ENCODE measurements at regions not wholly inside any gene's neighbourhood (a gene's known extent, or its start where the extent isn't known, plus 50 kb on each side); places are given as distances from the start of the nearest gene placed in this dataset.
"Not testable (repeated sequence)": the region's sequence is repeated elsewhere in the genome, so short reads cannot be mapped to it uniquely, and the experiment has no call there.

DNA sequence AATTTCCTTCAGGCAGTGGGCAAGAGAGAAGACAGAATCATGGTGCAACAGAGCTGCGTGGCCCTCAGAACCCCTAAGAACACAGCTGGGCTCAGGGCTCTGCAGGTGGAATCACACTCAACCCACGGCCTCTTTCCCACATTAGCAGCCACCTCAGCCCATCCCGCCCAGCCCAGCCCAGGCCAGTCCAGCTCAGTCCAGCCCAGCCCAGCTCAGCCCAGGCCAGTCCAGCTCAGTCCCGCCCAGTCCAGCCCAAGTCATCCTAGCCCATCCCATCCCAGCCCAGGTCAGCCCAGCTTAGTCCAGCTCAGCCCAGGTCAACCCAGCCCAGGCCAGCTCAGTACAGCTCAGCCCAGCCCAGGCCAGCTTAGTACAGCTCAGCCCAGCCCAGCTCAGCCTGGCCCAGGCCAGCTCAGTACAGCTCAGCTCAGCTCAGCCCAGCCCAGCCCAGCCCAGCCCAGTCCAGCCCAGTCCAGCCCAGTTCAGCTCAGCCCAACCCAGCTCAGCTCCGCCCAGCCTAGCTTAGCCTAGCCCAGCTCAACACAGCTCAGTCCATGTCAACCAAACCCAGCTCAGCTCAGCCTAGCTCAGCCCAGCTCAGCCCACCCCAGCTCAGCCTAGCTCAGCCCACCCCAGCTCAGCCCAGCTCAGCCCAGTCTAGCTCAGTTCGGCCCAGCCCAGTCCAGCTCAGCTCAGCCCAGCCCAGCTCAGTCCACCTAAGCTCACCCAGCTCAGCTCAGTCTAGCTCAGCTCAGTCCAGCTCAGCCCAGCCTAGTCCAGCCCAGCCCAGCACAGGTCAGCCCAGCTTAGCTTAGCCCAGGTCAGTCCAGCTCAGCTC is 183.1 kb downstream of the TMEM121 start:
- no peak for DNase-seq (ENCODE audit: low spot score)

DNA sequence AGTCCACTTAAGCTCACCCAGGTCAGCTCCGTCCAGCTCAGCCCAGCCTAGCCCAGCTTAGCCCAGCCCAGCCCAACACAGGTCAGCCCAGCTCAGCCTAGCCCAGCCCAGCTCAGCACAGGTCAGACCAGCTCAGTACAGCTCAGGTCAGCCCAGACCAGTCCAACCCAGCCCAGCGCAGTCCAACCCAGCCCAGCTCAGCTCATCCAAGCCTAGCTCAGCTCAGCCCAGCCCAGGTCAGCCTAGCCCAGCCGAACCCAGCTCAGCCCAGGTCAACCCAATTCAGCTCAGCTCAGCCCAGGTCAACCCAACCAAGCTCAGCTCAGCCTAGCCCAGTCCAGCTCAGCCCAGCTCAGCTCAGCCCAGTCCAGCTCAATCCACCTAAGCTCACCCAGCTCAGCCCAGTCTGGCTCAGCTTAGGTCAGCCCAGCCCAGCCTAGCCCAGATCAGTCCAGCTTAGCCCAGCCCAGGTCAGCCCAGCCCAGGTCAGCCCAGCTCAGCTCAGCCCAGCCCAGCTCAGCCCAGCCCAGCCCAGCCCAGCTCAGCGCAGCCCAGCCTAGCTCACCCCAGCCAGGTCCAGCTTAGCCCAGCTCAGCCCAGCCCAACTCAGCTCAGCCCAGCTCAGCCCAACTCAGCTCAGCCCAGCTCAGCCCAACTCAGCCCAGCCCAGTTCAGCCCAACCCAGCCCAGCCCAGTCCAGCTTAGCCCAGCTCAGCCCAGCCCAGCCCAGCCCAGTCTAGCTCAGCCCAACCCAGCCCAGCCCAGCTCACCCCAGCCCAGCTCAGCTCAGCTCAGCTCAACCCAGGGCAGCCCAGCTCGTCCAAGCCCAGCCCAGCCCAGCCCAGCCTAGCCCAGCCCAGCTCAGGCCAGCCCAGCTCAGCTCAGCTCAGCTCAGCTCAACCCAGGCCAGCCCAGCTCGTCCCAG is 184.0 kb downstream of the TMEM121 start:
- DNase-seq (ENCODE audit: low spot score), result no peak

DNA sequence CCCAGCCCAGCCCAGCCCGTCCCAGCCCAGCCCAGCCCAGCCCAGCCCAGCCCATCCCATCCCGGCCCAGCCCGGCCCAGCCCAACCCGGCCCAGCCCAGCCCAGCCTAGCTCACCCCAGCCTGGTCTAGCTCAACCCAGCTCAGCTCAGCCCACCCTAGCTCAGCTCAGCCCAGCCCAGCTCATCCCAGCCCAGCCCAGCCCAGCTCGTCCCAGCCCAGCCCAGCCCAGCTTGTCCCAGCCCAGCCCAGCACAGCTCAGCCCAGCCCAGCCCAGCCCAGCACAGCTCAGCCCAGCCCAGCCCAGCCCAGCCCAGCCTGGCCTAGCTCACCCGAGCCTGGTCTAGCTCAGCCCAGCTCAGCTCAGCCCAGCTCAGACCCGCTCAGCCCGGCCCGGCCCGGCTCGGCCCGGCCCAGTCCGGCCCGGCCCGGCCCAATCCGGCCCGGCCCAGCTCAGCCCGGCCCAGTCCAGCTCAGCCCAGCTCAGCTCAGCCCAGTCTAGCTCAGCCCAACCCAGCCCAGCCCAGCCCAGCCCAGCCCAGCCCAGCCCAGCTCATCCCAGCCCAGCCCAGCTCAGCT is 184.7 kb downstream of the TMEM121 start:
- no peak for DNase-seq (ENCODE audit: low spot score)

DNA sequence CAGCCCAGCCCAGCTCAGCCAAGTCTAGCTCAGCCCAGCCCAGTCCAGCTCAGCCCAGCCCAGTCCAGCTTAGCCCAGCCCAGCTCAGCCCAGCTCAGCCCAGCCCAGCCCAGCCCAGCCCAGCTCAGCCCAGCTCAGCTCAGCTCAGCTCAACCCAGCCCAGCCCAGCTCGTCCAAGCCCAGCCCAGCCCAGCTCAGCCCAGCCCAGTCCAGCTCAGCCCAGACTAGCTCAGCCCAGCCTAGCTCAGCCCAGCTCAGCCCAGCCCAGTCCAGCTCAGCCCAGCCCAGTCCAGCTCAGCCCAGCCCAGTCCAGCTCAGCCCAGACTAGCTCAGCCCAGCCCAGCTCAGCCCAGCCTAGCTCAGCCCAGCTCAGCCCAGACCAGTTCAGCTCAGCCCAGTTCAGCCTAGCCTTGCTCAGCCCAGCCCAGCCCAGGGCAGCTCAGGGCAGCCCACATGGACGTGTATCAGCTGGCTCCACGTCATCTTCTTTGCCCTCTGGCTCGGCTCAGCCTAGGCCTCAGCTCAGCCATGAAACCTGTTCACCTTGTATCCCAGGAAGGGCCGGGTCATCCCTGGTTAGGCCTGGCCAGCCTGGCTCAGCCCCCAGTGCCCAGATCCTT is 185.6 kb downstream of the TMEM121 start:
- DNase-seq (ENCODE audit: low spot score), result no peak

DNA sequence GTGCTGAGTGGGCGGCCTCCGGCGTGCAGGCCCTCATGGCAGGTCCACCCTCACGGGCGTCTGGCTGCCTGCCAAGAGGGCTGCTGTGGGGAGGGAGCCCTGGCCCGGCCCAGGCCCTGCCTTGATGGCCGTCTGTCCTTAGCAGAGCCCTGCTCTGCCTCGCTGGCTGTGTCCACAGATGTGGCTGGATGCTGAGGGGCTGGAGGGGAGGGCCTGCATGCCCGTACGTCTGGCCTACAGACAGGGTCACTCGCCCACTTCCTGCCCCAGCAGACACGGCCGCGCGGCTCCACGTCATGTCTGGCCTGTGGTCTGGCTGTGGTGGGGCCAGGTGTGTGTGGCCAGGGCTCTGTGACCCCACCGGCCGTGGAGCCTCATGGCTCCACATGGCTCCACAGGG is 186.3 kb downstream of the TMEM121 start:
- DNase-seq (ENCODE audit: low spot score), result not testable (repeated sequence)

DNA sequence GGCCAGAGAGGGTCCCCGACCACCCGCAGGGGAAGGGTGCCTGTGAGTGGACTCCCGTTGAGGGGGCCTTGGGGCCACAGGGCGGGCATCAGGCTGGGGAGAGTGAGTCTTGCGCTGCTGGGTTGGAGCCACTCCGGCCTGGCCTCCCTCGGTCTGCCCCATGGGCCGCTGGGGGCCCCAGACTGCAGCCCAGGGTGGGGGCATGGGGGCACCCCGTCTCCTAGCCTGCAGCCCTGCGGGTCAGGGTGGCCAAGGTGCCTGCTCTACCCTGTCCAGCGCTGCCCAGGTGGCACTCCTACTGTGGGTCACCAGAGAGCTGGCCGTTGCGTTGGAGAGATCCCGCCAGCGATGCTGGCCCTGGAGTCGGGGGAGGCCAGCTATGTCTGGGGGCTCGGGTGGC is 186.8 kb downstream of the TMEM121 start:
- DNase-seq (ENCODE audit: low spot score), result not testable (repeated sequence)

DNA sequence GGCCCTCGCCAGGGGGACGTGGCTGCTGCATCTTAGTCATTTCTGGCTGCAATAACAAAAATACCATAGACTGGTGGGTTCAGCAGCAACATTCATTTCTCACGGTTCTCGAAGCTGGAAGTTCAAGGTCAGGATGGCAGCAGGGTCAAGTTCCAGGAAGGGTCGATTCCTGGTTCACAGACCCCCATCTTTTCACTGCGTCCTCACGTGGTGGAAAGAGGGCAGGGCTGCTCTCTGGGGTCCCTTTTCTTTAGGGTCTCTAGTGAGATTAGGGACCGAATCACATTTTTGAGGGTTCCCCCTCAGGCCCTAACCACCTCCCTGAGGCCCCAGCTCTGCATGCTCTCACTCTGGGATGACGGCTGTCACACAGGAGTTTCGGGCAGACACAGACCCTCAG is 187.5 kb downstream of the TMEM121 start:
- DNase-seq (ENCODE audit: low spot score), result not testable (repeated sequence)

DNA sequence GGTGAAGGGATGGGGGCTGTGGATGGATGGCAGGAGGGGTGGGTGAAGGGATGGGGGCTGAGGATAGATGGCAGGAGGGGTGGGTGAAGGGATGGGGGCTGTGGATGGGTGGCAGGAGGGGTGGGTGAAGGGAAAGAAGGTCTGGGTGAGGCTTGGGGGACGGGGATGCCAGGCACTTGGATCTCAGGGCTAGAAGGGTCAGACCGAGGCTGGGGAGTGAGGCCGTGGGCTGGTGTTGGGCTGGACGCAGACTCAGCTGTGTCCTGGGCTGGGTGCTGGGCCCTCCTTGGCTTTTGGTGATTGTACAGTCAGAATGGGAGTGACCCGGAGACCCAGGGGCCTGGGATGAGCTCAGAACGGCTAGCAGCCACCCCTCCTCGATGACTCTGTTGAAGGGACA is 192.4 kb downstream of the TMEM121 start:
- not testable (repeated sequence) for DNase-seq (ENCODE audit: low spot score)

DNA sequence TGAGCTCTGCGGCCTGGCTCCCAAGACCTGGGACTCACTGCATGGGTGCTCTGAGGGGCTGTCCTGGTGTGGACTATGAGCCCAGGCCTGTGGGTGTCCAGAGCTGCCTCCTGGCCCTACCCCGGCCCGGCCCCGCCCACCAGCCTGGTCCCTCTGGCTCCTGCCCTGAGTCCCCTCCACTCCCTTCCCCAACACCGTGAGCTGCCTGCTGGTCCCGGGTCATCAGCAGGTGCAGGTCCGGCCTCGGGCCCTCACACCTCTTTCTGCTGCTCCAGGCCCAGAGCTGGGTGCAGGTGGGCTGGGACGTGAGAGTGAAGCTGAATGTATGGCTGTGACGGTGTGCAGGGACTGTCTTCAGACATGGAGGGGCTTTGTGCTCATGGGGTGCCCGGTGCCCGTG is 193.7 kb downstream of the TMEM121 start:
- not testable (repeated sequence) for DNase-seq (ENCODE audit: low spot score)

DNA sequence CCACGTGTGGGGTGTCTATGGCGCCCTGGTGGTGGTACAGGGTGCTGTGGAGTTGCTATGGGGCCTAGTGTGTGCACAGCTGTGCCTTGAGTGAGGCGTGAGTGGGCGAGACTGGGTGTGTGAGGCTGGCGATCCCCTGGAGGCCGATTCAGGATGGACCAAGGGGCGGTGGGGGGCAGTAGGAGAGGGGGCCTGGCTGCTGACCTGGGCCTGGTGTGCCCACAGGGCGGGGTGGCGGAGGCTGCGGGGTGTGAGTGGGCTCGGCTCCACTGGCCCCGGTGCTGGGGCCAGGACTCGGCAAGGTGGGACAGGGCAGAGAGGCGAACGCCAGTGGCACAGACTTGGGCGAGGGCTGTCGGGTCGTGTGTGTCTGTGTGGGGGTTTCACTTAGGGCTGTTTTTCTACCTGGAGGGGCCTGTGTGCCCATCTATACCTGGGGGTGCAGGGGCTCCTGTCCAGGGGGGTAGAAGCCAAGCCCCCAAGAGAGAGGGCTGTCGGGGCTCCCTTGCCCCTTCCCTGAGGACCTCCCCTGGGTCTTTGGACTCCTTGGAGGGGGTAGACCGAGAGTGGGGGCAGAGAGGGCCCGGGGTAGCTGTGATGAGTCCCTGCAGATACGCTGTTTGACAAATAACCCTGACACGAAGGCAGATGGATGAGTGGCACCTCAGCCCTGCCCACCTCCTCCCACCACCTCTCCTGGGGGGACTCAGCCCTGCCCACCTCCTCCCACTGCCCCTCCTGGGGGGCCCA is 194.6 kb downstream of the TMEM121 start:
- not testable (repeated sequence) for DNase-seq (ENCODE audit: low spot score)

DNA sequence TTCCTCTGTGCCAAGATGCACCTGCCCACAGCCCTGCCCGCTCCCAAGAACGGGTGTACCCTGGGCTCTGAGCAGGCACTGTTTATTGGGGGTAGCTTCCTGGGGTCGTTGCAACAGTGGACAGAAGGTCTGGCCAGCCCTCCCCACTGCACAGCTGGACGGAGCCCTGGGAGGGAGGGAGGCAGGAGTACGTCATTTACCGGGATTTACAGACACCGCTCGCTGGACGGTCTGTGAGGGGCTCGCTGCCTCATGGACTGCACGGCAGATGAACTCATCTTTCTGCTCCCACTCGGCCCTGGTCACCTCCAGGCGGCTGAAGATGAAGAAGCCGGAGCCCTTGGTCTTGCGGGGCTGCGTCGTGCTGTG is 195.2 kb downstream of the TMEM121 start:
- DNase-seq (ENCODE audit: low spot score), result not testable (repeated sequence)

DNA sequence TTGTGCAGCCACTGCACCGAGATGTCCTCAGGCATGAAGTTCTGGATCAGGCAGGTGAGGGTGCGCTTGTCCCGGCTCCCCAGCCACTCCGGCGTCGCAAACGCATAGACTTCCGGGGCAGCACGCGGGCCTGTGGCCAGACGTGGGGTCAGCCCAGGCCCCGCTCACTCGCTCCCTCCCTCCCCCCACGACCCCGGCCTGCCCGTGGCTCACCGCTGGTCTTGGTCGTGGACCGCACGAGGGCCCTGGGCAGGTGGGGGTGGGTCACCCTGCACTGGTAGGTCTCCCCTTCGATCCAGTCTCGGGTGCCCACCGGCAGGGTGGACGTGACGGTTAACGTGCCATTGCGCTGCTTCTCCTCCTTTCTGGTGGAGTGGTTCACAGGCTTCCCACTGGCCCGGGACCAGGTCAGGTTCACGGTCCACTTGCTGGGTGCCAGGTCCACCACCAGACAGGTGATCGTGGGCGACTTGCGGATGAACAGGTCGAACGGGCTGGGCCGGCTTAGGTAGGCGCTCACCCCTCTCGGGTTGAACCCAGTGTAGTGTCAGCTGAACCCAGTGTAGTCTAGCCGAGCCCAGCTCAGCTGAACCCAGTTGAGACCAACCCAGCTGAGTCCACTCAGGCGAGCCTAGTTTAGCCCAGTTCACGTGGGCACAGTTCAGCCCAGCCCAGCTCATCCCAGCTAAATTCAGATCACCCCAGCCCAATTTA is 195.8 kb downstream of the TMEM121 start:
- DNase-seq (ENCODE audit: low spot score), result not testable (repeated sequence)

DNA sequence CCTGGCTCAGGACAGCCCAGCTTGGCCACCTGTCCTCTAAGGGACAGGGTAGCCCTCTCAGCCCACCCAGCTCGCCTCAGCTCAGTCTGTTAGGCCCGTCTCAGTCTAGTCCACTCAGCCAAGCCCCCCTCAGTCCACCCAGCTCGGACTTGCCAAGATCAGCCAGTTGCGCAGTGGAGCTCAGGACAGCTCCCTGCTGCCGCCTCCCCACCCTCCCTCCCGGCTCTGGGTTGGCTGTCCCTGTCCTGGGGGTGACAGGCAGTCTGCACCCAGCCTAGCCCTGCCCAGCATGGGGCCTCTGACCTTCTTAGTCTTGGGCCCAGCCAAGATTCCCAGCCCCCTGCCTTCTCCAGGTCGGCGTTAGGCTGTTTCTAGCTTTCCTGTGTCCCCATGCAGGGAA is 196.9 kb downstream of the TMEM121 start:
- not testable (repeated sequence) for DNase-seq (ENCODE audit: low spot score)

DNA sequence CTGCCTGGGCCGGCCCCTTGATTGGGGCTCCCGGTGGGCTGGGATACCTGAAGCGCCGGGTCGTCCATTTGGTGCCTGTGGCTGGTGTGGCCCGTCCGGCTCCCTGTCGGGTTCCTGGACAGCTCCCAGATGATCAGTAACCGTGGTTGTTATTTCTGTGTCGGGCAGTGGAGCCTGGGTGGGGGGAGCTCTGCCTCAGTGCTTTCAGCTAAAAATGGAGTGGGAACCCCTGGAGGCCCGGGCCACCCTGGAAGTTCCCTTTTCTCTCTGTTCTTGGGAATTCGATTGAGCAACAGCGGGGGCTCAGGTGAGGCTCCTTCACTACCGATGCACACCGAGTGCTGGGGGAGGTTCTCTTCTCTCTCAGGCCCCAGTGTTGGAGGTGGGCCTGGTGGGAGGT is 197.4 kb downstream of the TMEM121 start:
- DNase-seq (ENCODE audit: low spot score), result not testable (repeated sequence)

DNA sequence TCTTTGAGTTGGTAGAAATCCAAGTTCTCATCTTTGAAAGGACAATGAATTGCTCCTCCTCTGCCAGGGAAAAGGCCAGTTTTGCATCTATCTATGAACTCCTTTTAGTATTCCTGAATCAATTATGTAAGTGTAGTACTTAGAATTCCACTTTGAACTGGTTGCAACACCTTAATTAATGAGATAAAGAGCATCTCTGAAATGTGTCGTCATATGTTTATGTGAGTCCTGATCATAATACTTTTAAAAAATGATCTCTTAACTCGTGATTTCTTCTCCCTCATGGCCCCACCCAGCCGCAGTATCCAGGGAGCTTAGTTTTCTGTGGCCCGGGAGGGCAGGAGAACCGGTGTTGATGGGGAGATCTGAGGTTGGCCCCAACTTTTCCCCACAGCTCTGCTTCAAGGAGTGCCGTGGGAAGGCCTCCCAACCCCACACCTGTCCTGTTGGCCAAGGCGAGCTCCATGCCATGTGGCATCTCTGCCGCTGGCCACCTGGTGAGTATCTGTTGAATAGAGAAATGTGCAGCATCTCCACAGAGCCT is 203.5 kb downstream of the TMEM121 start:
- not testable (repeated sequence) for DNase-seq (ENCODE audit: low spot score)

DNA sequence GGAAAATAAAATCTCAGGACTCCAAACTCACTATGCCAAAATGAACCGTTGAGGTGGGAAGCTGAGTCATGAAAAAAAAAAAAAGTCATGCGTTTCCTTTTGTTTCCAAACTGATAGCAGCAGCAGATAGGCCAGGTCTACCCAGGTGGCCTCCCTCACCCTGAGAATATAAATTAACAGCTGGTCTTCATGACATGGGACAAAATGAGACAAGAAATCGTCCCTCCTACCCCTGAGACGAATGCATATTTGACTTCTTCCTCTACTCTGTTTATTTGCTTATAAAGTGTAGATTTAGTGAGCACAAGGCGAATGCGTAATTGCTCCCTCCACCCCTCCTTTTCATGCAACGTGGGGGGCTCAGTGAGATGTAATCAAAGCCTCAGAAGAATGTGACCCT is 204.3 kb downstream of the TMEM121 start:
- not testable (repeated sequence) for DNase-seq (ENCODE audit: low spot score)

DNA sequence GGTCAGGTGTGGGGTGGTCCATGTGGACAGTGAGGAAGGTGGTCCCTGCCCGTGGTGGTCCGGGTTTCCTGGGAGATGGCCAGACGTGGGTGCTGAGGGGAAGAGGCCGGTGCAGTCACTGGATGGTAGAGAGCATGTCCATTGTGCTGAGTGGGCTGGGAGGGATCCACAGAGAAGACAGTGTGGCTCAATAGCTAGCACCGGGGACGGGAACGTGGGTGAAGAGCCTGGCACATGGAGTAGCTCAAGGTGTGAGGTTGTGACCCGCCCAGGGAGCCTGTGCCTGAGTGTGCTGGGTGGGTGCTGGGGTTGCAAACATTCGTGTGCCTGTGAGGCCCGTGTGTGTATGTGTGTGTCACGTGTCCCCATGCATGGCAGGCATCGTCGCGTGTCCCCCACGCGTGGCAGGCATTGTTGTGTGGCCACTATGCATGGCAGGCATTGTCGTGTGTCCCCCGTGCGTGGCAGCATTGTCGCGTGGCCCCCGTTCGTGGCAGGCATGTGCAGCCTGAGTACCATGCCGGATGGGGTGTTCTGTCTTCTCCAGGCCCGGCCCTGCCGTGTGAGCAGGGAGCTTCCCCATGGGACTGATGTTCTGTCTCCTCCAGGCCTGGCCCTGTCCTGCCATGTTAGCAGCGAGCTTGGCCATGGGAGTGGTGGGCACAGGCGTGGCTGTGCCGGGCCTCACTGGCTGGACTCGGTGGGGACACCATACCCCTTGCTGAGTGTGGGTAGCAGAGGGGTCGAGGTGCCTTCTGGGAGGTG is 205.0 kb downstream of the TMEM121 start:
- DNase-seq (ENCODE audit: low spot score), result not testable (repeated sequence)

DNA sequence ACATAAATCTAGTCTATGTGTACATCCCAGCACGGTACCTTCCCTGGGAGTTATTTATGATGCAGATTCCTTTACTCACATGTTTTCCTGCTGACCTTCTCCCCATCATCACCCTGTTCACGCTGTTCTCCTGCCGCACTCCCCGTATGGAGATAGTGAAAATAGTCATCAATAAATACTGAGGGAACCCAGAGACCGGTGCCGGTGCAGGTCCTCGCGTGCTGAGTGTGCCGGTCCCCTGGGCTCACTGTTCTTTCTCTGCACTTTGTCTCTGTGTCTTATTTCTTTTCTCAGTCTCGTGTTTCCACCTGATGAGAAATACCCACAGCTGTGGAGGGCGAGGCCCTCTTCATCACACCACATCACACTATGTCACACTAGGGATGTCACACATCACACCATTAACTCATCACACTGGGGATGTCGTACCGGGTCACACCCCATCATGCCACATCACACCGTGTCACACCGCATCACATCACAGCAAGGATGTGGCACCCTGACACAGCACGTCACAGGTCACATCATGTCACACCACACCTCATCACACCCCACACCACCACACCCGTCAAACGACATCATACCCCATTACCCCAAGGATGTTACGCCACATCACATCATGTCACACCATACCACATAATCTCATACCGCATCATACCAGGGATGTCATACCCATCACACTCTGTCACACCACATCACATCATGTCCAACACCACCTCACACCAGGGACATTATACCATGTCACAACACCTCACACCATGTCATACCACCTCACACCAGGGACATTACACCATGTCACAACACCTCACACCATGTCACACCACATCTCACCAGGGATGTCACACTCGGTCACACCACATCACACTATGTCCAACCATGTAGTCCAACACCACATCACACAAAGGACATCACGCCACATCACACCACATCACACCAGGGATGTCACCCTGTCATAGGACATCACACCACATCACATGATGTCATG is 207.0 kb downstream of the TMEM121 start:
- DNase-seq (ENCODE audit: low spot score), result no peak
